IPS-NIHi7 (cell line): ENCODE measurements at regions not wholly inside any gene's neighbourhood (a gene's known extent, or its start where the extent isn't known, plus 50 kb on each side); places are given as distances from the start of the nearest gene placed in this dataset.

Experiments
- DNase-seq: peaks from one replicate; pipeline ENCODE4 v3.0.0; 2012; ENCODE audit warnings: mixed read lengths; ENCODE audit errors: extremely low spot score

- DNase-seq, result no peak
Measured at GRCh38 chr6:47117314-47117713, 75.2 kb upstream of the ADGRF1 start.

GRCh38 chr6:47116606-47117005 lies 74.5 kb upstream of the ADGRF1 start:
- DNase-seq, result no peak

GRCh38 chr6:47116086-47116485 lies 74.0 kb upstream of the ADGRF1 start:
- no peak for DNase-seq

- DNase-seq, result no peak
Measured at GRCh38 chr6:47114460-47114859, 72.3 kb upstream of the ADGRF1 start.

GRCh38 chr6:47112317-47112716 lies 70.2 kb upstream of the ADGRF1 start:
- no peak for DNase-seq

- DNase-seq, result no peak
Measured at GRCh38 chr6:47111685-47112084, 69.6 kb upstream of the ADGRF1 start.

GRCh38 chr6:47109281-47109680 lies 67.1 kb upstream of the ADGRF1 start:
- DNase-seq, result no peak

- peak; percentile 31 for DNase-seq
Measured at GRCh38 chr6:47106721-47107197, 64.6 kb upstream of the ADGRF1 start.

- DNase-seq, result no peak
Measured at GRCh38 chr6:47106216-47106615, 64.1 kb upstream of the ADGRF1 start.

GRCh38 chr6:47105469-47106178 lies 63.5 kb upstream of the ADGRF1 start:
- peak; percentile 57 for DNase-seq

GRCh38 chr6:47103931-47104330 lies 61.8 kb upstream of the ADGRF1 start:
- DNase-seq, result no peak

- no peak for DNase-seq
Measured at GRCh38 chr6:47102331-47102730, 60.2 kb upstream of the ADGRF1 start.

GRCh38 chr6:47098570-47098993 lies 56.5 kb upstream of the ADGRF1 start:
- no peak for DNase-seq

GRCh38 chr6:47097092-47097945 lies 55.2 kb upstream of the ADGRF1 start:
- peak; percentile 73 for DNase-seq

GRCh38 chr6:47096211-47096895 lies 54.2 kb upstream of the ADGRF1 start:
- no peak for DNase-seq

GRCh38 chr6:47094241-47094925 lies 52.3 kb upstream of the ADGRF1 start:
- peak; percentile 29 for DNase-seq

- DNase-seq, result no peak
Measured at GRCh38 chr6:47093169-47093568, 51.0 kb upstream of the ADGRF1 start.

- DNase-seq, result no peak
Measured at GRCh38 chr6:47091886-47092668, 49.9 kb upstream of the ADGRF1 start.
